Heart right ventricle (tissue), 16 donors: ENCODE measurements at regions not wholly inside any gene's neighbourhood (a gene's known extent, or its start where the extent isn't known, plus 50 kb on each side); places are given as distances from the start of the nearest gene placed in this dataset.

Experiments used
- ATAC-seq, 8 donors: fragments of 200-7000 bp; cut with Tn5 transposase; one replicate each; pipeline ENCODE4 v1.9.1; 2020; ENCODE audit warnings: mild to moderate bottlenecking in 8 of 8, moderate library complexity in 8 of 8, moderate number of reproducible peaks in 1 of 8
- DNase-seq, 2 donors: peaks; one replicate each; pipeline ENCODE4 v3.0.0-alpha.2; 2020
- H3K27ac ChIP-seq, 10 donors: fragments of 200-600 bp; sonication (generic) in 2 of 10; one replicate each; pipeline versions ENCODE4 v1.5.0 to v1.8.0; 2020 to 2022; ENCODE audit warnings: mild to moderate bottlenecking in 3 of 10
- H3K27me3 ChIP-seq, 7 donors: fragments of 200-600 bp; one replicate each; pipeline ENCODE4 v1.8.0; 2021 to 2022; ENCODE audit warnings: mild to moderate bottlenecking in 2 of 7
- H3K36me3 ChIP-seq, 9 donors: fragments of 200-600 bp; sonication (generic) in 1 of 9; one replicate each; pipeline versions ENCODE4 v1.5.0 to v1.8.0; 2020 to 2022; ENCODE audit warnings: mild to moderate bottlenecking in 2 of 9
- H3K4me1 ChIP-seq, 9 donors: fragments of 200-600 bp; sonication (generic) in 1 of 9; one replicate each; pipeline versions ENCODE4 v1.5.0 to v1.8.0; 2020 to 2022; ENCODE audit warnings: mild to moderate bottlenecking in 4 of 9
- H3K4me3 ChIP-seq, 10 donors: fragments of 200-600 bp; sonication (generic) in 2 of 10; one replicate each; pipeline versions ENCODE4 v1.5.0 to v1.8.0; 2020 to 2022; ENCODE audit warnings: mild to moderate bottlenecking in 7 of 10, moderate library complexity in 2 of 10
- H3K9me3 ChIP-seq, 11 donors: fragments of 200-600 bp in 10 of 11; sonication (generic) in 2 of 11; one replicate each; pipeline versions ENCODE4 v1.5.0 to v1.8.0; 2013 to 2022; ENCODE audit warnings: mild to moderate bottlenecking in 2 of 11, control low read depth in 1 of 11, moderate library complexity in 1 of 11
- CTCF ChIP-seq, 9 donors: fragments of 200-600 bp; sonication (generic) in 2 of 9; IDR thresholded peaks; one replicate each; pipeline versions ENCODE4 v1.5.0 to v1.8.0; 2021 to 2022; ENCODE audit warnings: antibody characterized with exemption in 9 of 9, mild to moderate bottlenecking in 5 of 9, moderate library complexity in 1 of 9
- WGBS, 2 donors: extraction: QIAGEN DNeasy Blood & Tissue Kit; methylation state at CpG; one replicate each; pipeline ENCODE4 v1.1.7; 2013; ENCODE audit warnings: inconsistent platforms in 1 of 2; 5-methylcytosine and 5-hydroxymethylcytosine counted together
- intact Hi-C, 10 donors: fragments of 100-400 bp; cut with DNase I; formaldehyde crosslinking; loops; one replicate each; pipeline versions ENCODE4 v1.11.1 to v1.14.2; 2022
- donor health status: Arrhythmogenic right ventricular cardiomyopathy.
- donor health status: ischemic (EF 13 %, LVEDD 7.1; RV severe dilation, severe dysfunction).
- donor health status: healthy with polysubstance abuse.
- donor health status: DM: no; HTN: yes; CAD: no.
- donor health status: DM: no; HTN: no; CAD: no.
- donor health status: ischemic (EF 25% LVEDD 6.9; RV normal size, moderate dysfunction).
- donor health status: ischemic (EF 25% LVEDD 5.7; RV mildly dilated, moderate dysfunction).
- donor health status: healthy.
- donor health status: DM: yes; HTN: yes; CAD: no.
- donor health status: Ischemic cardiomyopathy.
- donor health status: ischemic (EF 35%, LVEDD 5.7; RV mildly dilated, moderate dysfunction).
- donor health status: nonischemic (EF 11% LVEDD 7.7; RV severe dilation, severe dysfunction).
- donor health status: DM: yes; HTN: yes; CAD: no.
- donor health status: PGD.
- donor health status: ischemic (EF 29% LVEDD 5.4; RV normal size, mild dysfunction).
- donor health status: nonischemic (EF 23%, LVEDD 6.1; RV moderate dilation, normal function).

GRCh38 chr18:29930231-29930630, 1112.3 kb downstream of the DSC3 start:
- Histone ChIP-seq H3K27ac (no peak overlapping the region), H3K27me3 (no peaks in the 10 kb centered on the region), H3K4me3 (no peak overlapping the region), H3K36me3 (no peaks in the 10 kb centered on the region), H3K4me1 (no peaks in the 10 kb centered on the region), H3K9me3 (peaks cover 0 to 6% (median 0%) of the 10 kb centered on the region in 11 donors)
- no peak for TF ChIP-seq CTCF (IDR thresholded peaks at IDR 0.05)
- no peak for DNase-seq
- whole genome bisulfite sequencing, 2 donors: 32 to 48% methylated on average over 1 of the region's 1 CpG
- intact Hi-C loops: no loop called here
- ATAC-seq: no peak

- ATAC-seq (no peak), DNase-seq (no peak)
- Histone ChIP-seq H3K27ac (no peak overlapping the region), H3K4me1 (no peaks in the 10 kb centered on the region), H3K36me3 (no peaks in the 10 kb centered on the region), H3K9me3 (peaks cover 0 to 14% (median 0%) of the 10 kb centered on the region in 11 donors), H3K27me3 (no peaks in the 10 kb centered on the region), H3K4me3 (no peak overlapping the region)
- no peak for TF ChIP-seq CTCF (IDR thresholded peaks at IDR 0.05)
- intact Hi-C loops: no loop called here
- WGBS, 2 donors: 40 to 52% methylated on average over 6 of the region's 6 CpGs
Measured at GRCh38 chr18:29928081-29928480, 1114.5 kb downstream of the DSC3 start.

GRCh38 chr18:29925566-29925965, 1117.0 kb downstream of the DSC3 start:
- intact Hi-C loops: no loop called here
- H3K27me3 ChIP-seq: no peaks in the 10 kb centered on the region
- no peak for TF ChIP-seq CTCF (IDR thresholded peaks at IDR 0.05)
- no peaks in the 10 kb centered on the region for H3K4me1 ChIP-seq
- H3K4me3 ChIP-seq: no peak overlapping the region
- peaks cover 0 to 14% (median 0%) of the 10 kb centered on the region in 11 donors for H3K9me3 ChIP-seq
- DNase-seq: no peak
- ATAC-seq: no peak
- no peak overlapping the region for H3K27ac ChIP-seq
- no peaks in the 10 kb centered on the region for H3K36me3 ChIP-seq
- 63 to 77% methylated on average over 1 of the region's 1 CpG for WGBS, 2 donors

GRCh38 chr18:29912351-29912750, 1130.2 kb downstream of the DSC3 start:
- H3K27ac ChIP-seq: no peak overlapping the region
- no peaks in the 10 kb centered on the region for H3K36me3 ChIP-seq
- intact Hi-C loops: no loop called here
- no peaks in the 10 kb centered on the region for H3K27me3 ChIP-seq
- peaks cover 0 to 13% (median 0%) of the 10 kb centered on the region in 11 donors for H3K9me3 ChIP-seq
- ATAC-seq (no peak), DNase-seq (no peak)
- H3K4me3 ChIP-seq: no peak overlapping the region
- no peak for TF ChIP-seq CTCF (IDR thresholded peaks at IDR 0.05)
- no peaks in the 10 kb centered on the region for H3K4me1 ChIP-seq
- 80 to 83% methylated on average over 7 of the region's 7 CpGs for WGBS, 2 donors
